NCI-H2227 (cell line): ENCODE measurements at regions not wholly inside any gene's neighbourhood (a gene's known extent, or its start where the extent isn't known, plus 50 kb on each side); places are given as distances from the start of the nearest gene placed in this dataset.
"Not testable (repeated sequence)": the region's sequence is repeated elsewhere in the genome, so short reads cannot be mapped to it uniquely, and the experiment has no call there.

Experiments used
- DNase-seq: peaks from one replicate; lab custom pipeline; 2025; ENCODE audit not compliant: unreplicated experiment; lab: John Stamatoyannopoulos, UW

GRCh38 chr12:24530689-24531088 lies 418.2 kb downstream of the BCAT1 start:
- DNase-seq, result no peak

- DNase-seq, result no peak
These were observed 421.8 kb downstream of the BCAT1 start for GRCh38 chr12:24527102-24527501.

GRCh38 chr12:24522736-24523135 lies 426.2 kb downstream of the BCAT1 start:
- no peak for DNase-seq

GRCh38 chr12:24519759-24520158 lies 429.1 kb downstream of the BCAT1 start:
- no peak for DNase-seq

GRCh38 chr12:24517000-24517399 lies 431.9 kb downstream of the BCAT1 start:
- no peak for DNase-seq

GRCh38 chr12:24510581-24511125 lies 438.2 kb downstream of the BCAT1 start:
- DNase-seq, result no peak

- no peak for DNase-seq
These were observed 441.1 kb downstream of the BCAT1 start for GRCh38 chr12:24507827-24508226.

- no peak for DNase-seq
These were observed 443.4 kb downstream of the BCAT1 start for GRCh38 chr12:24505366-24506015.

GRCh38 chr12:24503477-24503876 lies 445.4 kb downstream of the BCAT1 start:
- not testable (repeated sequence) for DNase-seq

- DNase-seq, result no peak
These were observed 448.1 kb downstream of the BCAT1 start for GRCh38 chr12:24500831-24501230.

- DNase-seq, result no peak
These were observed 448.5 kb downstream of the BCAT1 start for GRCh38 chr12:24500421-24500820.

- no peak for DNase-seq
These were observed 449.5 kb downstream of the BCAT1 start for GRCh38 chr12:24499151-24500146.

- DNase-seq, result no peak
These were observed 452.1 kb downstream of the BCAT1 start for GRCh38 chr12:24496755-24497154.

- DNase-seq, result no peak
These were observed 454.5 kb downstream of the BCAT1 start for GRCh38 chr12:24494401-24494800.

- no peak for DNase-seq
These were observed 456.9 kb downstream of the BCAT1 start for GRCh38 chr12:24491968-24492367.

- DNase-seq, result no peak
These were observed 459.0 kb downstream of the BCAT1 start for GRCh38 chr12:24489939-24490338.

- no peak for DNase-seq
These were observed 459.8 kb downstream of the BCAT1 start for GRCh38 chr12:24488906-24489619.

- no peak for DNase-seq
These were observed 460.8 kb downstream of the BCAT1 start for GRCh38 chr12:24488091-24488596.

- no peak for DNase-seq
These were observed 461.3 kb downstream of the BCAT1 start for GRCh38 chr12:24487606-24488005.

- DNase-seq, result no peak
These were observed 465.2 kb downstream of the BCAT1 start for GRCh38 chr12:24483732-24484131.
